Activated CD8-positive, alpha-beta memory T cell treated with anti-CD3 and anti-CD28 coated beads, Interleukin-2, amount 50 U/mL, for 24 hours (primary cell): ENCODE measurements at regions not wholly inside any gene's neighbourhood (a gene's known extent, or its start where the extent isn't known, plus 50 kb on each side); places are given as distances from the start of the nearest gene placed in this dataset.
"Not testable (repeated sequence)": the region's sequence is repeated elsewhere in the genome, so short reads cannot be mapped to it uniquely, and the experiment has no call there.

ENCODE experiments used
- DNase-seq: peaks from one replicate; pipeline ENCODE4 v3.0.0-alpha.2; 2020; ENCODE audit errors: extremely low read depth

- DNase-seq, result no peak
Measured at GRCh38 chr2:16243411-16243996, 303.2 kb downstream of the MYCN start.

GRCh38 chr2:16242906-16243305 lies 302.6 kb downstream of the MYCN start:
- no peak for DNase-seq

DNA sequence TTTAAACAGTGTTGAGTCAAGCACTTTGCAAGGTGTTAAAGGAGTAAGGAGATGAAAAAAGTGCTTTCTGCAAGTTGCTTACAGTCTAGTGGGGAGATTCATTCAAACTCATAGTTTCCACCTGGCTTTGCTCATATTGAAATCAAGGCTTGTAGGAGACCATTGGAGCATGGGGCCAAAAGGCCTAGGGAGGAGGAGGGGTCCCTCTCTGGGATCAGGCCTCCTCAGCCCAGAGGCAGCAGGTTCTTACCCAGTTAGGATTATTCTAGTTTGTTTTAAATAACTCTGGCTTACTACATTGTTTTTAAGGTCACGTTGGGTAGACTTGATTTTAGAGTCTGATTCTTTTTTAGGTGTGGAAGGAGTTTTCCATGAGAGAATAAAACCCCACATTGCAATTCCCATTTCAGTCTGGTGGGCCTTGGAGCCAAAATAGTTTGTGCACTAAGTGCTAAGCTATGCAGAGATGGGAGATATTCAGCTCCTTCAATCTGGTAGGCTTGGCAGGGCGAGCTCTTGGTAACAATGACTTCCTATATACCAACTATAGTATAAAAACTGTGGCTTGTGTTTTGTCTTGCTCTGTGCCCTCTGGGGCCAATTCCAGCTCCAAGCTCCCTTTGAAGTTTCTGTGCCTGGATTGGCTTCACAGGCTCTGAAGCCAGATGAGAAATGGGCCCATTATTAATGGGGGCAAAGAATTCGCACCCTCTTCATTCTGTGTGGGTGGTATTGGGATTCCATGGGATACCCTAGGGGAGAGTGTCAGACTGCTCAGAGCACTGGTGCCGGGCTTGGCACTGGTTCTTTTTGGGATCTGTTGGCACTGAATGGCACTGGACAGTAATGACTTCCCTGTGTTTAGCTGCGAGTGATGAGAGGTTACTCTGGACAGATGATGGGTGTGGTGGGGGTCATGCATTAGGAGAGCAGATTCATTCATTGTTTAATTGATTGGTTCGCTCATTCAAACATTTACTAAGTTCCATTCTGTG lies 301.1 kb downstream of the MYCN start:
- no peak for DNase-seq

GRCh38 chr2:16240402-16240801 lies 300.1 kb downstream of the MYCN start:
- no peak for DNase-seq

DNA sequence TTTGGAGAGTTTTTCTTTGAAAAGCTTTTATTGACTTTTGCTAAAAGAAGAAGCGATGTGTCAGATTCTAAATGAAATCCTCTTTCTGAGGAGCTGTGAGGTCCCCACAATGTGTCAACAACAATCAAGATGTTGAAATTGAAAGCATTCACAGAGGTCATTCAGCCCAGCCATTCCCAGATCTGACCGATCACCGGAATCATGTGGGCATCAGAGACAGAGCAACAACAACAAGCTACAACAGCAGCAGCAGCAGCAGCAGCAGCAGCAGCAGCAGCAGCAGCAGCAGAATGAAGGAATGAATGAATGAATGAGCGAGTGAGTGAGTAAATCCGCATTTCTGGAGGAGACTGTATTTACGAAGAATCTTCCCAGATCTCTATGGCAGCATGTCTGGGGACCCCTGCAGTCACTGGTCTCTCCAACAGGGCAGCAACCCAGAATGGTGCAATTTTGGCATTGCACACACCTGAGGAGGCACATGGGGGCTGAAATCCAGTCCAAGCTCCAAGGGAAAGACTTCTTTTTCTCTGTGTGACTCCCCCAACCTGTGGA lies 299.0 kb downstream of the MYCN start:
- DNase-seq, result no peak

DNA sequence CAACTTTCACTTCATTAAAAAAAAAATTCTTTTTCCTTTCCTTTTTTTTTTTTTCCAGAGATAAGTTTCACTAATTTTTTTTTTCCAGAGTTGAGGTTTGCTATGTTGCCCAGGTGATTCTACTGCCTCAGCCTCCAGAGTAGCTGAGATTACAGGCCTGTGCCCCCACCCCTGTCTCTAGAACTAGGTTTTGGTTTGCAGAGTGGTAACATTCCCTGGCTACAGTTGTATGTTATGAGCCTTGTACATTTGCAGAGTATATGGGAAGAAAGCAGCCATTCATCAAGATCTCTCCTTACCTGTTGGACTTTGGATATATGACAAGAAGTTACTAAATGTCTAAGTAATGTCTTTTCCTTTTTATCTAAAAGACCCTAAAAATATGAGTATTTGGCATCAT lies 298.4 kb downstream of the MYCN start:
- no peak for DNase-seq

- DNase-seq, result no peak
Measured at GRCh38 chr2:16238001-16238761, 297.8 kb downstream of the MYCN start.

DNA sequence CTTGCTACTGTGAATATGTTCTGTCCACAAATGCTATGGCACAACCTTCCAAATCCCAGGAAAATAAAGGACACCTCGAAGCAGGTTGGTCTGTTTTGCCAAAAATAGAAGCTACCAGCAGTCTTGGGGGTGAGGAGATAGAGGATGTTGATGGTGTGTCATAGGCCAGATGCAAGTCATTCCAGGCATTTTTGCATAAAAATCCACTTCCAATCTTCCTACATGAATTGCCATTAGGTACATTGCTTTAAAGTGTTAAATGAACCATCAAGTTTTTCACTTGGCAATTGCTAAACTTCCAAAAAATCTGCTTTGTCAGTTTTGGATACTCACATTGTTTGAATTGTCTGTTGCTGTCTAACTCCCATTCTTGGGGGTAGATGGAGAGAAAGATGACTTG lies 295.4 kb downstream of the MYCN start:
- DNase-seq, result no peak

- not testable (repeated sequence) for DNase-seq
Measured at GRCh38 chr2:16235291-16235690, 294.9 kb downstream of the MYCN start.

- DNase-seq, result no peak
Measured at GRCh38 chr2:16228951-16229350, 288.6 kb downstream of the MYCN start.

GRCh38 chr2:16228471-16228870 lies 288.1 kb downstream of the MYCN start:
- DNase-seq, result no peak

DNA sequence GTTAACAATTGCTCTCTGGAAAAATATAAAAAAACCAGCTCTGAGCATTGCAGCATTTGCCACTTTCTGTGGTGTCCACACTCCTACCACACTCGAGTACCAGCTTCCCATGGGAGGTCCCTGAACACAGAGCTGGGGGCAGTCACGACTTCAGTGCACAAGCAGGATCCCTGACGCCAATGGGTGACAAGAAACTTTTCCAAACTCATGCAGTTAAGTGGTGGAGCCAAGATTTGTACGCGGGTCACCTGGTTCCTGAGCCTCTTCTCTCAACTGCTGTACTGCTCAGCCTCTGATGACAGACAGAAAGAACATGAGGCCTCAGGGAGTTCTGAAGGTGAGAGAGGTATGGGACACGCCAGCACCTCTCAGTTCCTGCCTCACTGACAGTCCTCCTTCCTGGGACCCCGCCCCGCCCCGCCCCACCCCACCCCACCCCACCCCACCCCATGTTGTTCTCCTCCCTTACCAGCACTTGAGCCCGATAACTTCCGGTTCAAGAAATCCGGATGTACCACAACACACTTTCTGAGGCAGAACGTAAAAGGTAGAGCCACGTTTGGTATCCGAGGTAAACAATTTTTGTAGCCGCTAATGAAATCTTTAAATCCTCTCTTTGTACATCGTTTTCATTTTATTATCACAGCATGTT lies 287.6 kb downstream of the MYCN start:
- DNase-seq, result no peak

DNA sequence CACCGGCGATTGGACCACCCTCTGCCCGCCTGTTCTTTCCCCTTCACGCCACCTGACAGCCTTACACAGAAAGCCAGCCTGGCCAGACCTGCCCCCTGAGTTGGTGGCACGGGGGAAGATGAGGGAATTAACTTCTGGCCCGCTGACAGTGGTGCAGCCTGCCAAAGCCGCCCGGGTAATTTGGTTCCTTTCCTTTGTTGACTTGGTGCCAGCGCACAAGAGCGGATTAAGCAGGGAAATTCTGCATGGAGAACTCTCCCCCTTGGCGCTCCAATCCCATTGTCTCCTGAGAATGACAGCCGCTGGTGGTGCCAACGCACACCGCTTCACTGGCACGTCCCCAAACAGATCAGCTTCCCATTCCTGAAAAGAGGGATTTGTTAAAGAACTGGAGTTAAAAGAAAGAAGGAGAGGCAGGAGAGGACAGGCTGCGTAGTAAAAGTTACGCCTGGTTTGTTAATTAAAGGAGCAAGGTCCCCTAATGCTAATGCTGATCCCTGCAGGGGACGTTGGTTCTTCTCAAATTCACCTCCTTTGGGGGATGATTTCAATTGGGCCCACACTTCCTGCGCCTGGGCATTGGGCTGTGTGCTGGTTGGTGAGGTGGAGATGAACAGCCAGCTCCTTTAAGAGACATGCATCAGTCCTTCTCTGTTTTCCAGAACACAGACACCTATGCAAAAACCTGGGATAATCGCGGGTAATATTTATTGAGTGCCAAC lies 286.8 kb downstream of the MYCN start:
- DNase-seq, result no peak

- DNase-seq, result no peak
Measured at GRCh38 chr2:16226381-16226780, 286.0 kb downstream of the MYCN start.

DNA sequence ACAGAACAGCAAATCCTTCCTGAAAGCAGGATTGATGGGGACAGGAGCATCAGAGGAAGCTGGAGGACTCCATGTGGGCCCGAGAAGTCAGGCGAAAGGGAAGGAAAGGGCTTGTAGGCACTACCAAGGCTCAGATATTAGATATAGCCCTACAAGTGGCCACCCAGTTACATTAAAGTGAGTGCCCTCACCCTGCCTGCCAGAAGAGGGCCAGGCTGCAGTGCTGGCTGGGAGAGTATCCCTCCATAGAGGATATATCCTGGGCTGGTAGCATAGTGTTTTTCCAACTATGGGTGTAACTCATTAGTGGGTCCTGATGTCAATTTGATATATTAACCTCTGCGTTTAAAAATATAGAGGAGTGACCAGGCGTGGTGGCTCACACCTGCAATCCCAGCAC lies 285.2 kb downstream of the MYCN start:
- DNase-seq, result no peak

DNA sequence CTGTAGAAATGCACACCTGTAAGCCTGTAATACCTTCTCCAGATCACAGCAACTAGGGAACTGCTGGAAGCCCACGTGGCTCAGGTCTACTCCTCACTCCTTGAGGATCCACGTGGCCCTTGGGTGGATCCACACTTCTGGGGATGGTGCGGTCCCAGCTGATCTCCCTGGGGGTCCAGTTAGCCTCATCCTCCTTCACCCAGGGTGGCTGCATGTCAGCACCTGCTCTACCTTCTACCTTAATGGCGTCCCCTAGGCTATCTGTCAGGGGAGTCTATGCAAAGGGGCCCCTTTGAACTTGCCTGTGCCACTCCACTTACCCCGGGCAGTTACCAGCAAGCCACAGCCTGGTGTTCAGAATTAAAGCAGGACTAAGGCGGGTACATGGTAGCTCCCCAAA lies 284.7 kb downstream of the MYCN start:
- DNase-seq, result no peak

DNA sequence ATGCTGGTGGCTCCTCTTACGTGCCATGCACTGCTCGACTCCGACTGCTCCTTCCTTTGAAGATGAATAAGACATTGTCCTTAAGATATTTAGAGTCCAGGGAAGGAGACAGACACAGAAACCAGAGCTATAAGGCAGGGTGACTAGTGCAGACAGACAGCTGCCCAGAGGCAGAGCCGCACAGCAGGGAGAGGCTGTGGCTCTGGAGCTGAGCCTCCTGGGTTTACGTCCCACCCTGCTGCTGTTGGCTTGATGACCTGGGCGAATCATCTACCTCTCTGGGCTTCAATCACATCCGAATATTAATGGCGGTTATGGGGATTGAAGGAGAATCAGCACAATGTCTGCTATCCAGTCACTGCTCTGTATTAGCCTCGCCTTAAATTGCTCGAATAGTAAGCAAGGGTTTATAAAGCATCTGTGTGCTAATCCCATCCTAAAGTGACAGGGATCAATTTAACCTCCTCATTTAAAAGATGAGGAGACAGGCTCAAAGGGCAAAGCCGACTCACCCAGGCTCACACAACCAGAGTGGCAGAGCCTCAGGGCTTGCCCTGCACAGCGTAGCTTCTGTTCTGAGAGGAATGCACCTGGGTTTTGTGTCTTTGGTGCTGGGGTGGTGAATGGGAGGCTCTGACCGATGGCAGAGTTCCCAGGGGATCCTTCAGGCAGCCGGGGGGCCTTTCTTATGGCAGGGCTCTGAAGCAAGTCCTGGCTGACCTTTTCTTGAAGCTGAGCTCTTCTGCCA lies 284.1 kb downstream of the MYCN start:
- no peak for DNase-seq

GRCh38 chr2:16223841-16224177 lies 283.5 kb downstream of the MYCN start:
- no peak for DNase-seq

GRCh38 chr2:16223161-16223840 lies 283.0 kb downstream of the MYCN start:
- no peak for DNase-seq

DNA sequence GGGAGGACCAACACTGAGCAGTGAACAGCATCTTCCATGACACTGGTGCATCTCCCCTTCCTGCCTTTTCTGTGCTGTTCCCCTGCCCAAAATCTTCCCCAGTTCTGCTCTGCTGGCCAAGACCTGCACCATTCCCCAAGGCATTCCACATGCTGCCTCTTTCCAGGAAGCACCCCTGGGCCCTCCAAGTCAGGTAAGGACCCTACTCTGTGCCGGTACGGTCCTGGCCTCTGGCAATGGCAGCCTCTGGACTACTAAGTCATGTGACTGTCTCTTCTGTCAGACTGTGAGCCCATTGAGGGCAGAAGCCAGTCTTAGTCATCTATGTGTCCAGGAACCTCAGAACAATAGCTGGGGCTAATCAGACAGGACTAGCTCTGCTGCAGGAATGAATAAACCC lies 282.0 kb downstream of the MYCN start:
- DNase-seq, result no peak
